Testis (tissue), 2 donors: ENCODE measurements at regions not wholly inside any gene's neighbourhood (a gene's known extent, or its start where the extent isn't known, plus 50 kb on each side); places are given as distances from the start of the nearest gene placed in this dataset.

Source experiments
- CTCF ChIP-seq, 3 experiments: fragments of 450-650 bp in 2 of 3; fragments of 200-600 bp in 1 of 3; sonication (generic) in 1 of 3; IDR thresholded peaks; one replicate each; pipeline ENCODE4 v1.5.1; 2016 to 2019; ENCODE audit warnings: antibody characterized with exemption in 3 of 3, mild to moderate bottlenecking in 2 of 3, moderate library complexity in 1 of 3
- POLR2A ChIP-seq: fragments of 450-650 bp; IDR thresholded peaks from one replicate; pipeline ENCODE4 v1.6.1; 2017; ENCODE audit warnings: antibody characterized with exemption, mild to moderate bottlenecking, moderate library complexity

GRCh38 chr13:87355451-87355850, 315.7 kb upstream of the SLITRK5 start:
- TF ChIP-seq POLR2A, result no peak
- no peak for TF ChIP-seq CTCF (IDR thresholded peaks at IDR 0.05)
